ENCODE measurements at regions not wholly inside any gene's neighbourhood (a gene's known extent, or its start where the extent isn't known, plus 50 kb on each side); places are given as distances from the start of the nearest gene placed in this dataset.
A peak's percentile ranks its signal among the peaks of the same experiment; 100 is the strongest.

DNA sequence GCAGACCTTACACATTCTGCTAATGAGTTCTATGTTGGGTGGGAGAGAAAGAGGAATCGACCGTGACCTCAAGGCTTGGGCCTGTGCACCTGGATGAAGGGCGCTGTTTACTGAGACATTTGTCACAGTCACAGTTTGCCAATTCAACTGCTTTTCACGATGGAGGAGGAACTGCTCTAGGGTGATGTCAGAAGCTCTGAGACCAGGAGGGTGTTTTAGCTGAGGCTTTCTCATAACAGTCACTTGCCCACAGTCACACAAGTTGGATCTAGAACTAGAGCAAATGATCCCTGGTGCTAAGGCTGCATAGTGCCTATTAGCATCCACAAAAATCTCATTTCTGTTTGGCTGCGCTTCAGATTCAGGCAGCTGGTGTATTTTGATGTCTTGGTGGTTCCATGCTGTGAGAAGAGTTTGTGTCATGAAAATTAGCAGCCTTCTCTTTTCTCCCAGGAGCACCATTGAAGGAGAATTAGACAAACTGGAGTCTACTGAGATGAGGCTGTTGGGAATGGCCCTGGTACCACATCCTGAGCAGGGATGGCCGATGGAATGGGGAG lies 83.3 kb upstream of the TGM3 start:
- H3K4me3 ChIP-seq (ENCODE audit: low read depth, low read length) = no peak overlapping the region
- TF ChIP-seq, protein P1, sequence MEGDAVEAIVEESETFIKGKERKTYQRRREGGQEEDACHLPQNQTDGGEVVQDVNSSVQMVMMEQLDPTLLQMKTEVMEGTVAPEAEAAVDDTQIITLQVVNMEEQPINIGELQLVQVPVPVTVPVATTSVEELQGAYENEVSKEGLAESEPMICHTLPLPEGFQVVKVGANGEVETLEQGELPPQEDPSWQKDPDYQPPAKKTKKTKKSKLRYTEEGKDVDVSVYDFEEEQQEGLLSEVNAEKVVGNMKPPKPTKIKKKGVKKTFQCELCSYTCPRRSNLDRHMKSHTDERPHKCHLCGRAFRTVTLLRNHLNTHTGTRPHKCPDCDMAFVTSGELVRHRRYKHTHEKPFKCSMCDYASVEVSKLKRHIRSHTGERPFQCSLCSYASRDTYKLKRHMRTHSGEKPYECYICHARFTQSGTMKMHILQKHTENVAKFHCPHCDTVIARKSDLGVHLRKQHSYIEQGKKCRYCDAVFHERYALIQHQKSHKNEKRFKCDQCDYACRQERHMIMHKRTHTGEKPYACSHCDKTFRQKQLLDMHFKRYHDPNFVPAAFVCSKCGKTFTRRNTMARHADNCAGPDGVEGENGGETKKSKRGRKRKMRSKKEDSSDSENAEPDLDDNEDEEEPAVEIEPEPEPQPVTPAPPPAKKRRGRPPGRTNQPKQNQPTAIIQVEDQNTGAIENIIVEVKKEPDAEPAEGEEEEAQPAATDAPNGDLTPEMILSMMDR (IDR thresholded peaks at IDR 0.05; ENCODE audit: insufficient read depth, low read depth, low read length, missing control alignments) = no peak
- DNase-seq (ENCODE audit: low read depth) = no peak

DNA sequence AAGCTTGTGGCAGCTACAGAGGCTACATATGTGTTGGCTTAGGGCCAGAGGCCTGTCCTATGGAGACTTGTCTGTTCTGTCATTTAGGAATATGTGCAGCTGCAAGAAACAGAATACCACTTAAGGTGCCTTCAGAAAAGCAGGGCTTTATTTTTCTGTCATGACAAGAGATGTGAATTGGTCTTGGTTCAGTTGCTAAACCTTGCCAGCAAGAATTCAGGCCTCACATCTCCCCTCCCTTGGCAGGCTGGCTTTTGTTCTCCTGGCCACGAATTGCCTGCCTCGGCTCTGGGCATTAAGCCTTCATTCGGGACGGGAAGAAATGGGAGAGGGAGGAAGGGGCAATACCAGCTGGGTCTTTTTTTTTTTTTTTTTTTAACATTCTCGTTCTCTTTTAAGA lies 82.4 kb upstream of the TGM3 start:
- no peak for DNase-seq (ENCODE audit: low read depth)
- no peak overlapping the region for H3K4me3 ChIP-seq (ENCODE audit: low read depth, low read length)
- TF ChIP-seq, protein P1 (IDR thresholded peaks at IDR 0.05; ENCODE audit: insufficient read depth, low read depth, low read length, missing control alignments) = no peak

DNA sequence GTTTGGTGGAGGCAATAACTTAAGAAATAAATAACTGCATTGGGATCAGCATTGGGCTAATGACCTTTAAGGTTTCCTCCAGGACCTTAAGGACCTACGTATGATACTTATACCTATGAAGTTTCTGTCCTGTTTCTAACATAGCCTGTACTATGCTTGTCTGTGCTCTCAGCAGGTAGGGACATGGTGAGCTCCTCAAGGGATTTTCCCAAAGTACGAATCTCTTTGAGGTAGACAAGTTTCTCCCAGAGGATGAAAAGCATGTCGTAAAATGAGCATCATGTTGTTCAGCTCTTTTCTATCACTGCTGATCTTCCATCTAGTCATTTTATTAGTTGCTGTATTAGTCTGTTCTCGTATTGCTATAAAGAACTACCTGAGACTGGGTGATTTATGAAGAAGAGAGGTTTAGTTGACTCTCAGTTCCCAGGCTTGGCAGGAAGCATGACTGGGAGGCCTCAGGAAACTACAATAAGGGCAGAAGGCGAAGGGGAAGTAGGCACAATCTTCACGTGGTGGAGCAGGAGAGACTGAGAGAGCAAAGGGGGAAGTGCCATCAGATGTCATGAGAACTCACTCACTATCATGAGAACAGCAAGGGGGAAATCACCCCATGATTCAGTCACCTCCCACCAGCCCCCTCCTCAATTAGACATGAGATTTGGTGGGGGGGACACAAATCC lies 77.8 kb upstream of the TGM3 start:
- TF ChIP-seq, protein P1 (IDR thresholded peaks at IDR 0.05; ENCODE audit: insufficient read depth, low read depth, low read length, missing control alignments) = no peak

DNA sequence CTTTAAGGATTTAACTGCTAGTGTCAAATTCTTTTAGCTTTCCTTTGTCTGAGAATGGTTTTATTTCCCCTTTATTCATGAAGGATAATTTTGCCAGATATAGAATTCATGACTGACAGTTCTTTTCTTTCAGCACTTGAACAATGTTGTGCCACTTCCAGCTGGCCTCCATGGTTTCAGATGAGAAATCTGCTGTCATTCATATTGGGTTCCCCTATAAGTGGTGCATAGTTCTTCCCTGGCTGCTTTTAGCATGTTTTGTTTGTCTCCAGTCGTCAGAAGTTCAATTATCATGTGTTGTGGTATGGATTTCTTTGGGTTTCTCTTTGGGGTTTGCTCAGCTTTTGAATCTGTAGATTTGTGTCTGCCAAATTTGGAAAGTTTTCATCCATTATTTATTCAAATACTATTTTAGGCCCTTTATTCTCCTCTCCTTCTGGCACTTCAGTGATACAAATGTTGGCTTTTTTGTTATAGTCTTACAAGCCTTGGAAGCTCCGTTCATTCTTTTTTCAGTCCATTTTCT lies 76.3 kb upstream of the TGM3 start:
- DNase-seq (ENCODE audit: low read depth) = no peak
- TF ChIP-seq, protein P1 (IDR thresholded peaks at IDR 0.05; ENCODE audit: insufficient read depth, low read depth, low read length, missing control alignments) = no peak

More for the DNA sequence above, 77.8 kb upstream of the TGM3 start:
- peak; percentile 73 for DNase-seq (ENCODE audit: low read depth)
- no peak overlapping the region for H3K4me3 ChIP-seq (ENCODE audit: low read depth, low read length)

DNA sequence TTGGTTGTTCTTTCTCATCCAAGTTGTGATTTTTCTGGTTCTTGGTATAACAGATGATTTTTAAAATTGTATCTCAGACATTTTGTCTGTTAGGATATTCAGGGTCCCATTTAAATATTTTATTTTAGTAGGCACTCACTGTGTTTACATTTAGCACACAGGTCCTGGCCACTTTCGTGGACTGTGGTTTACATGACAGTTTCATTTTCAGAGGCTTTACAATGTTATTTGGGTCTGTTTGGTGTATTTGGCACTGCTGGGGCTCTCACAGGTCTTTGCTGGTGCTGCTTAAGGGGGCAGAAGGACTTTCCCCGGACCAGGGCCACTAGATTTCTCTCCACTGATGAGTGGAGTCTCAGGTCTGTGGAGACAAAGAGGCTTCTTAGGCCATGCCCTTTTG lies 75.5 kb upstream of the TGM3 start:
- DNase-seq (ENCODE audit: low read depth) = peak; percentile 31
- no peak overlapping the region for H3K4me3 ChIP-seq (ENCODE audit: low read depth, low read length)
- TF ChIP-seq, protein P1 (IDR thresholded peaks at IDR 0.05; ENCODE audit: insufficient read depth, low read depth, low read length, missing control alignments) = no peak

More for the DNA sequence above, 76.3 kb upstream of the TGM3 start:
- H3K4me3 ChIP-seq (ENCODE audit: low read depth, low read length) = no peak overlapping the region

DNA sequence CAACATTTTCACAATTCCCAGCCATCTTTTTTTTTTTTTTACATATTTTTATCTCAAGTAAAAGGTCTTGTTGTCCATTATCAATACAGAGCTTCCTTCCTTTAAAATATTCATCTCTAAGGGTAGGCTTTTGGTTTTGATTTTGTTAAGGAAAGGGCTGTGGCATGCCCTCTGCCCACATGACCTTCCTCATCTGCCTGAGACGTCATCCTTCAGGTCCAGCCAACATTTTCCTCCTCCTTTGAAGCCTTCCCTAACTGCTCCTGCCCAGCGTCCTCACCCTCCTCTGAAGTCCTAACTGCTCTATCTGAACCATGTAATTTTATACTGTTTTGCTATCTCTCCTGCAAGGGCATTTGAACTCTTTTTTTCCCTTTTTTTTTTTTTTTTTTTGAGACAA lies 73.9 kb upstream of the TGM3 start:
- TF ChIP-seq, protein P1 (IDR thresholded peaks at IDR 0.05; ENCODE audit: insufficient read depth, low read depth, low read length, missing control alignments) = no peak
- no peak for DNase-seq (ENCODE audit: low read depth)
- no peak overlapping the region for H3K4me3 ChIP-seq (ENCODE audit: low read depth, low read length)
